Prostate gland (tissue), 2 donors: ENCODE measurements at regions not wholly inside any gene's neighbourhood (a gene's known extent, or its start where the extent isn't known, plus 50 kb on each side); places are given as distances from the start of the nearest gene placed in this dataset.

Experiments used
- DNase-seq: peaks from one replicate; pipeline ENCODE4 v3.0.0-alpha.2; 2019; ENCODE audit warnings: low spot score
- H3K27ac ChIP-seq, 2 donors: fragments of 200-600 bp; sonication (generic); 2 replicates each; pipeline ENCODE4 v1.5.1; 2017 to 2019
- H3K27me3 ChIP-seq: fragments of 200-600 bp; sonication (generic); replicated peaks from 2 replicates; pipeline ENCODE4 v1.5.1; 2019; ENCODE audit not compliant: insufficient read depth
- H3K36me3 ChIP-seq, 2 donors: fragments of 200-600 bp; sonication (generic); 1 replicate in 1 of 2; 2 replicates in 1 of 2; pipeline versions ENCODE4 v1.5.1 to v1.8.1; 2017 to 2019
- H3K4me1 ChIP-seq: fragments of 200-600 bp; sonication (generic); replicated peaks from 2 replicates; pipeline ENCODE4 v1.5.1; 2019
- H3K4me3 ChIP-seq, 2 donors: fragments of 200-600 bp; sonication (generic); 2 replicates each; pipeline ENCODE4 v1.5.1; 2017 to 2019
- H3K9me3 ChIP-seq: fragments of 200-600 bp; sonication (generic); 2 replicates; pipeline ENCODE4 v1.5.1; 2017
- POLR2A ChIP-seq: fragments of 450-650 bp; IDR thresholded peaks from one replicate; pipeline ENCODE4 v1.6.1; 2016; ENCODE audit warnings: antibody characterized with exemption, mild to moderate bottlenecking
- POLR2AphosphoS5 ChIP-seq: sonication (generic); formaldehyde crosslinking; IDR thresholded peaks from one replicate; pipeline ENCODE4 v1.6.1; 2017; ENCODE audit warnings: antibody characterized with exemption
- WGBS: methylation state at CpG from one replicate; pipeline ENCODE4 v1.1.5; 2018; 5-methylcytosine and 5-hydroxymethylcytosine counted together
- intact Hi-C: fragments of 100-400 bp; cut with DNase I; formaldehyde crosslinking; loops from one replicate; pipeline ENCODE4 v1.14.2; 2022
- TF ChIP-seq, protein P1 (sequence below), 4 experiments: fragments of 200-600 bp in 2 of 4; fragments of 450-650 bp in 2 of 4; sonication (generic) in 2 of 4; IDR thresholded peaks; 1 replicate in 3 of 4; 2 replicates in 1 of 4; pipeline ENCODE4 v1.5.1; 2016 to 2019; ENCODE audit warnings: antibody characterized with exemption in 4 of 4, mild to moderate bottlenecking in 2 of 4, moderate library complexity in 2 of 4

DNA sequence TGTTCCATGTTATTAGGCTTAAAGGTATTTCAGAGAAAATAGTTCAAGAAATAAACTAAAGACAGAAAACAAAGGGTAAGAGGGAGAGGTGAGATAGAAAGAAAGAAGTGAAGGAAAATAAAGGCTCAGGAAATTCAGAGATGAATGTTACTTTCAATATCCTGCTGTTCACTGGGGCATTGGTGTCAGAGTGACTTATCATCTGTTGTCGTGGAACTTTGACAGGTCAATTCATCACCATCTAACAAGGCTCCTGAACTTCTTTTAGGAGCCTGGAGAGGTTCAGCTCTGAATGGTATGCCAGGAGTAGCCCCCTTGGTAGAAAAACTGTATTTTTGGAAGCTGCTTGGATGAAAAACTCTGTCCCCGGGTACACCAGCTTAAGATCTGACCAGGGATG, 100.1 kb downstream of the KLF6 start:
- intact Hi-C loops: no loop called here
- H3K36me3 ChIP-seq: no peaks in the 10 kb centered on the region
- TF ChIP-seq, protein P1, sequence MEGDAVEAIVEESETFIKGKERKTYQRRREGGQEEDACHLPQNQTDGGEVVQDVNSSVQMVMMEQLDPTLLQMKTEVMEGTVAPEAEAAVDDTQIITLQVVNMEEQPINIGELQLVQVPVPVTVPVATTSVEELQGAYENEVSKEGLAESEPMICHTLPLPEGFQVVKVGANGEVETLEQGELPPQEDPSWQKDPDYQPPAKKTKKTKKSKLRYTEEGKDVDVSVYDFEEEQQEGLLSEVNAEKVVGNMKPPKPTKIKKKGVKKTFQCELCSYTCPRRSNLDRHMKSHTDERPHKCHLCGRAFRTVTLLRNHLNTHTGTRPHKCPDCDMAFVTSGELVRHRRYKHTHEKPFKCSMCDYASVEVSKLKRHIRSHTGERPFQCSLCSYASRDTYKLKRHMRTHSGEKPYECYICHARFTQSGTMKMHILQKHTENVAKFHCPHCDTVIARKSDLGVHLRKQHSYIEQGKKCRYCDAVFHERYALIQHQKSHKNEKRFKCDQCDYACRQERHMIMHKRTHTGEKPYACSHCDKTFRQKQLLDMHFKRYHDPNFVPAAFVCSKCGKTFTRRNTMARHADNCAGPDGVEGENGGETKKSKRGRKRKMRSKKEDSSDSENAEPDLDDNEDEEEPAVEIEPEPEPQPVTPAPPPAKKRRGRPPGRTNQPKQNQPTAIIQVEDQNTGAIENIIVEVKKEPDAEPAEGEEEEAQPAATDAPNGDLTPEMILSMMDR (IDR thresholded peaks at IDR 0.05): no peak
- TF ChIP-seq POLR2A (no peak), POLR2AphosphoS5 (no peak)

DNA sequence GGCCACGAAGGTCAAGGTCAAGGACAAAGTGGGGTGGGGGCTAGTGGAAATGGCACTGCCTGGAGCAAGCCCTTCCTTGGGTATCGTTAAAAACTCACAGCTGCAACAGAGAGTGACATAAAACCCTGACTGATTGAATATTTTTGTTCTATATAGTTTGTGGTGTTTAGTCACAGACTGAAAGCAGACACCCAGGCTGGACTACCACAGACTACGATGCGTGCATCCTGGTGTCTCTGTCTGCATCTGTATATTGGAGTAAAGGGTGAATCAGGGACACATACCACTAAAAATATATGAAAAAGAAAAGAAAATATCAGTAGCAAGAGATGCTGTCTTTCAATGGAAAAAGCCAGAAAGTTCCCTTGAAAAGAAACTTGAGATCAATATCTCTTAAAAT, 101.4 kb downstream of the KLF6 start:
- no peak overlapping the region for H3K4me3 ChIP-seq
- TF ChIP-seq POLR2A (no peak), POLR2AphosphoS5 (no peak)
- TF ChIP-seq, protein P1 (IDR thresholded peaks at IDR 0.05): no peak
- no peak for DNase-seq
- H3K36me3 ChIP-seq: no peaks in the 10 kb centered on the region
- WGBS: 95% methylated on average over 4 of the region's 4 CpGs
- H3K27me3 ChIP-seq: no peaks in the 10 kb centered on the region
- no peaks in the 10 kb centered on the region for H3K4me1 ChIP-seq
- H3K27ac ChIP-seq: no peak overlapping the region
- intact Hi-C loops: no loop called here
- H3K9me3 ChIP-seq: no peaks in the 10 kb centered on the region

More for the DNA sequence above, 100.1 kb downstream of the KLF6 start:
- Histone ChIP-seq H3K27ac (no peak overlapping the region), H3K27me3 (no peaks in the 10 kb centered on the region), H3K4me1 (no peaks in the 10 kb centered on the region), H3K9me3 (no peaks in the 10 kb centered on the region), H3K4me3 (no peak overlapping the region)
- no peak for DNase-seq
- 52% methylated on average over 2 of the region's 2 CpGs for WGBS

DNA sequence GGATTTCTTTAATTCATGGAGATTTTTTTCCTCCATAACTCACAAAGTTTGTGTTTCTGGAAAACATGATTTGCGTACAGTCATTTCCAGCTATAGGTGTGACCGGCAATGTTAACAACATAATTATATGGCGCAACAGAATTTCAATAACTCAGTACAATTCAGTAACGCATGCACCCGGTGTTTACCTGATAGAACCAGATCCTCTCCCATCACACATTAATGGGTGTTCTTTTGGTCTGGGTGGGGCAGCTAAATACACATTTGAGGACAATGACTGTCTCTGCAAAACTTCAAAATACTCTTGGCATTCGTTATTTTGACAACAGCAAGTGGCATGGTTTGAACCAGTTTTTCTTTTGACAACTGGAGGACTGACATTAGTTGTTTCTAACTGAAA, 102.3 kb downstream of the KLF6 start:
- intact Hi-C loops: no loop called here
- DNase-seq: no peak
- 76% methylated on average over 6 of the region's 6 CpGs for WGBS

DNA sequence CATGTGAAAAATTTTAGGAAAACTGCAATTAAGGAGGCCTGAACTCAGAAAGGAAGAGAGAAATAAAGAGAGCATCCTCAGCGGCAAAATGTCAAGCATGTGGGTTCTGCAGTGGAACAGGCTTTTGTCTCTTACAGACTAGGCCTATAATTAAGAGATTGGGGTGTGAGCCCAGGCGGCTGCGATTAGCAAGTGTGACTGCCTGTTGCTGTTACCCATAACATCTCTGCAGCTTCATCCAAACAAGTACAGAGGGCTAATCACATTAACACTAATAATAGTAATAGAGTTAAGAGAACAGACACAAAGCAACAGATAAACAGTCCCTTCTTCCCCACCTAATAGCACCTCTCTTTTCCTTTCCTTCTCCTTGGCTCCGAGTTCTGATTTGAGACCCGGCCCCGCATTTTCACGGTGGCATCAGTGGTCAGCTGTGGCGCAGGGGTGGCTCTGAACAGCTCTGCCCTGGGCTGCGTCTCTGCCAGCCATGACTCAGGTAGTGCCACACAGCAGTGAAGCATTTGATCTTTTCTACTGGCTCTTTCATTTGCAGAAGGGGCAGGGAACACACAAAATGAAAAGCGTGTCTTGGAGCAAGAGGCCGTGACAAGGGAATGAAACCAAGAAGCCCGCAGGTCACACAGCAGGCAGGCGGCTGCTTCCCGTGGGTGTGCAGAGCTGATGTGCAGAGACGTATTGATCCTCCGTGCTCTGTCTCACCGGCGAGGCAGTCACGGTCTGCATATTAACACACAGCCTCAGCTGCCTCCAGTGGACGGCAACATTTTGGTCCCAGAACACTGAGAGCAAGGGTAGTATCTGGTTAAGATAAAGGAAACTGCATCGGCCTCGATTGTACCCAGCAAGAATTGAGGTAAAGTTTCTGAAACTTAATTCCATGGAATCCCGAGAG, 103.1 kb downstream of the KLF6 start:
- TF ChIP-seq, protein P1 (IDR thresholded peaks at IDR 0.05): no peak
- no peak for TF ChIP-seq POLR2A
- no peak for TF ChIP-seq POLR2AphosphoS5
- Histone ChIP-seq H3K27ac (no peak overlapping the region), H3K4me1 (no peaks in the 10 kb centered on the region), H3K36me3 (no peaks in the 10 kb centered on the region), H3K27me3 (no peaks in the 10 kb centered on the region), H3K9me3 (no peaks in the 10 kb centered on the region), H3K4me3 (no peak overlapping the region)
- 78% methylated on average over 23 of the region's 23 CpGs for WGBS
- intact Hi-C loops: no loop called here
- DNase-seq: no peak

More for the DNA sequence above, 102.3 kb downstream of the KLF6 start:
- no peaks in the 10 kb centered on the region for H3K36me3 ChIP-seq
- TF ChIP-seq, protein P1 (IDR thresholded peaks at IDR 0.05): no peak
- TF ChIP-seq POLR2A: no peak
- no peak for TF ChIP-seq POLR2AphosphoS5
- H3K4me3 ChIP-seq: no peak overlapping the region
- no peaks in the 10 kb centered on the region for H3K9me3 ChIP-seq
- no peaks in the 10 kb centered on the region for H3K4me1 ChIP-seq
- H3K27ac ChIP-seq: no peak overlapping the region
- H3K27me3 ChIP-seq: no peaks in the 10 kb centered on the region
